Psoas muscle (tissue), 7 donors: ENCODE measurements at regions not wholly inside any gene's neighbourhood (a gene's known extent, or its start where the extent isn't known, plus 50 kb on each side); places are given as distances from the start of the nearest gene placed in this dataset.

Experiments
- ATAC-seq, 4 donors: fragments of 200-7000 bp; cut with Tn5 transposase; one replicate each; pipeline ENCODE4 v1.9.1; 2020; ENCODE audit warnings: moderate library complexity in 3 of 4, mild to moderate bottlenecking in 2 of 4
- DNase-seq, 2 donors: peaks; one replicate each; pipeline ENCODE4 v3.0.0-alpha.2; 2020
- H3K27ac ChIP-seq: fragments of 200-600 bp; one replicate; pipeline ENCODE4 v1.8.0; 2022
- H3K27me3 ChIP-seq, 3 donors: fragments of 200-600 bp in 1 of 3; one replicate each; pipeline versions ENCODE4 v1.6.1 to v1.8.0; 2013 to 2022; ENCODE audit warnings: low read length in 2 of 3, mild to moderate bottlenecking in 2 of 3, moderate library complexity in 1 of 3; ENCODE audit not compliant: insufficient read depth in 3 of 3
- H3K36me3 ChIP-seq, 2 donors: fragments of 200-600 bp in 1 of 2; one replicate each; pipeline versions ENCODE4 v1.6.1 to v1.8.0; 2013 to 2022; ENCODE audit warnings: low read depth in 1 of 2, mild to moderate bottlenecking in 1 of 2, moderate library complexity in 1 of 2; ENCODE audit not compliant: insufficient read depth in 1 of 2
- H3K4me1 ChIP-seq: fragments of 200-600 bp; one replicate; pipeline ENCODE4 v1.8.0; 2022
- H3K4me3 ChIP-seq: fragments of 200-600 bp; one replicate; pipeline ENCODE4 v1.8.0; 2022; ENCODE audit warnings: mild to moderate bottlenecking
- H3K9me3 ChIP-seq: fragments of 200-600 bp; one replicate; pipeline ENCODE4 v1.8.0; 2022
- WGBS, 3 donors: extraction: QIAGEN DNeasy Blood & Tissue Kit; methylation state at CpG; one replicate each; pipeline versions ENCODE4 v1.1.6 to v1.1.7; 2013; 5-methylcytosine and 5-hydroxymethylcytosine counted together
- intact Hi-C, 2 donors: fragments of 100-400 bp; cut with DNase I; formaldehyde crosslinking; loops; one replicate each; pipeline versions ENCODE4 v1.11.0 to v1.14.2; 2022
- TF ChIP-seq, protein P1 (sequence below): fragments of 200-600 bp; IDR thresholded peaks from one replicate; pipeline ENCODE4 v1.8.0; 2022; ENCODE audit warnings: antibody characterized with exemption
- donor health status: healthy with polysubstance abuse.
- donor health status: DM: no; HTN: no; CAD: no; lungs with moderate emphysema.
- donor health status: Bipolar disorder and iron deficiency.
- donor health status: healthy.
- donor health status: DM: yes; HTN: yes; CAD: no.
- donor health status: DM: no; HTN: no; CAD: no.
- donor health status: DM: yes; HTN: yes; CAD: no.

GRCh38 chr5:173739741-173740140 is 123.3 kb upstream of the BOD1 start:
- intact Hi-C loops = no loop called here
- Histone ChIP-seq H3K27ac (no peak overlapping the region), H3K4me1 (peaks cover 5% of the 10 kb centered on the region), H3K27me3 (no peaks in the 10 kb centered on the region), H3K4me3 (no peak overlapping the region), H3K36me3 (no peaks in the 10 kb centered on the region), H3K9me3 (no peaks in the 10 kb centered on the region)
- DNase-seq = no peak
- whole genome bisulfite sequencing, 3 donors = 68 to 90% (median 79%) methylated on average over 4 to 5 of the region's 5 CpGs
- ATAC-seq = no peak
- TF ChIP-seq, protein P1, sequence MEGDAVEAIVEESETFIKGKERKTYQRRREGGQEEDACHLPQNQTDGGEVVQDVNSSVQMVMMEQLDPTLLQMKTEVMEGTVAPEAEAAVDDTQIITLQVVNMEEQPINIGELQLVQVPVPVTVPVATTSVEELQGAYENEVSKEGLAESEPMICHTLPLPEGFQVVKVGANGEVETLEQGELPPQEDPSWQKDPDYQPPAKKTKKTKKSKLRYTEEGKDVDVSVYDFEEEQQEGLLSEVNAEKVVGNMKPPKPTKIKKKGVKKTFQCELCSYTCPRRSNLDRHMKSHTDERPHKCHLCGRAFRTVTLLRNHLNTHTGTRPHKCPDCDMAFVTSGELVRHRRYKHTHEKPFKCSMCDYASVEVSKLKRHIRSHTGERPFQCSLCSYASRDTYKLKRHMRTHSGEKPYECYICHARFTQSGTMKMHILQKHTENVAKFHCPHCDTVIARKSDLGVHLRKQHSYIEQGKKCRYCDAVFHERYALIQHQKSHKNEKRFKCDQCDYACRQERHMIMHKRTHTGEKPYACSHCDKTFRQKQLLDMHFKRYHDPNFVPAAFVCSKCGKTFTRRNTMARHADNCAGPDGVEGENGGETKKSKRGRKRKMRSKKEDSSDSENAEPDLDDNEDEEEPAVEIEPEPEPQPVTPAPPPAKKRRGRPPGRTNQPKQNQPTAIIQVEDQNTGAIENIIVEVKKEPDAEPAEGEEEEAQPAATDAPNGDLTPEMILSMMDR = no peak

GRCh38 chr5:173740400-173740799 is 124.0 kb upstream of the BOD1 start:
- intact Hi-C loops = no loop called here
- Histone ChIP-seq H3K4me1 (peaks cover 8% of the 10 kb centered on the region), H3K9me3 (no peaks in the 10 kb centered on the region), H3K27me3 (no peaks in the 10 kb centered on the region), H3K4me3 (no peak overlapping the region), H3K27ac (no peak overlapping the region), H3K36me3 (no peaks in the 10 kb centered on the region)
- 92 to 94% (median 93%) methylated on average over 10 of the region's 10 CpGs for WGBS, 3 donors
- TF ChIP-seq, protein P1 = no peak
- ATAC-seq (no peak), DNase-seq (no peak)

GRCh38 chr5:173741087-173741486 is 124.6 kb upstream of the BOD1 start:
- TF ChIP-seq, protein P1 = no peak
- Histone ChIP-seq H3K27ac (no peak overlapping the region), H3K4me3 (no peak overlapping the region), H3K27me3 (no peaks in the 10 kb centered on the region), H3K4me1 (peaks cover 11% of the 10 kb centered on the region), H3K36me3 (no peaks in the 10 kb centered on the region), H3K9me3 (no peaks in the 10 kb centered on the region)
- intact Hi-C loops = no loop called here
- no peak for ATAC-seq
- no peak for DNase-seq
- 78 to 89% (median 87%) methylated on average over 8 of the region's 8 CpGs for WGBS, 3 donors

DNA sequence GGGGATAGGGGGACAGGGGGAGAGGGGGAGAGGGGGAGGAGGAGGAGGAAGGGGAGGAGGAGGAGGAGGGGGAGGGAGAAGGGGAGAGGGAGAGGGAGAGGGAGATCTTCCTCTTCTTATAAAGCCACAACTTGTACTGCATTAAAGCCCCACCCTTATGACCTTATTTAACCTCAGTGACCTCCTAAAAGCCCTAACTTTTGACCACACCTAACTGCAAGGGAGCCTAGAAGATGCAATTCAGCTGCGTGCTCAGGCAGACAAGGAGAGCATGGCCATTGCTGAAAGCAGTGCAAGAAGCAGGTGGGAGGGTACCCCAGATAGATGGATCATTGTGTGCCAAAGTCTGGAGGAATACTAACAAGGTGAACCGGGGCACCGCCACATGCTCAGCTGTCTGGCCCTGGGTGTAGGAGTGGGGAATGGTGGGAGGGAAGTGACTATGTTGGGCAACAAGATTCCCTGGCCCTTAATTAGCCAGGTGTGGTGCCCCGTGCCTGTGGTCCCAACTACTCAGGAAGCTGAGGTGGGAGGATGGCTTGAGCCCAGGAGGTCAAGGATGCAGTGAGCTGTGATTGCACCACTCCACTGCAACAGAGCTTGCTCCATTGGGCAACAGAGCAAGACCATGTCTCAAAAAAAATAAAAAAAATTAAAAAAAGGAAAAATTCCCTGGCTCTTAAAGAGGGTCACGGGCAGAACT is 125.4 kb upstream of the BOD1 start:
- ATAC-seq (no peak), DNase-seq (no peak)
- Histone ChIP-seq H3K27me3 (no peaks in the 10 kb centered on the region), H3K9me3 (no peaks in the 10 kb centered on the region), H3K36me3 (no peaks in the 10 kb centered on the region), H3K27ac (no peak overlapping the region), H3K4me3 (no peak overlapping the region), H3K4me1 (peaks cover 11% of the 10 kb centered on the region)
- intact Hi-C loops = no loop called here
- 92 to 97% (median 94%) methylated on average over 5 of the region's 5 CpGs for WGBS, 3 donors
- TF ChIP-seq, protein P1 = no peak

GRCh38 chr5:173742432-173742816 is 126.0 kb upstream of the BOD1 start:
- peaks cover 11% of the 10 kb centered on the region for H3K4me1 ChIP-seq
- no peaks in the 10 kb centered on the region for H3K9me3 ChIP-seq
- 89 to 95% (median 94%) methylated on average over 3 of the region's 3 CpGs for WGBS, 3 donors
- no peak overlapping the region for H3K27ac ChIP-seq
- ATAC-seq (no peak), DNase-seq (no peak)
- intact Hi-C loops = no loop called here
- H3K4me3 ChIP-seq = no peak overlapping the region
- H3K36me3 ChIP-seq = no peaks in the 10 kb centered on the region
- TF ChIP-seq, protein P1 = no peak
- no peaks in the 10 kb centered on the region for H3K27me3 ChIP-seq
